Endothelial cell of umbilical vein (primary cell): ENCODE measurements at regions not wholly inside any gene's neighbourhood (a gene's known extent, or its start where the extent isn't known, plus 50 kb on each side); places are given as distances from the start of the nearest gene placed in this dataset.

ENCODE experiments used
- BruUV-seq: library from RNA; stranded (reverse); fragments of 400-500 nt; replicated peaks from 2 replicates; lab custom pipeline; 2021; lab: Mats Ljungman, UMichigan
- CTCF ChIA-PET: fragments of 300-600, 350-600 bp; sonication (Branson Sonifier 250); formaldehyde crosslinking; loops from one replicate; lab custom pipeline; 2021; ENCODE audit warnings: antibody characterized with exemption, inconsistent platforms; lab: Charles Lee
- POLR2A ChIA-PET: fragments of 300-600, 350-600 bp; sonication (Branson Sonifier 250); formaldehyde crosslinking; loops from one replicate; lab custom pipeline; 2021; ENCODE audit warnings: antibody characterized with exemption, inconsistent platforms; lab: Charles Lee
- DNase-seq: peaks from one replicate; pipeline ENCODE4 v3.0.0-alpha.2; 2011; ENCODE audit warnings: low read depth, low spot score
- FAIRE-seq: peaks from 2 replicates; lab custom pipeline; 2011; peaks lifted over from hg19 to GRCh38; lab: Jason Lieb, UNC
- H2AFZ ChIP-seq: 2 replicates; pipeline ENCODE4 v1.6.0; 2012; ENCODE audit warnings: low read depth, low read length, control low read depth, inconsistent platforms
- H3K27ac ChIP-seq: 2 replicates; pipeline ENCODE4 v1.5.1; 2011; ENCODE audit warnings: low read depth, mild to moderate bottlenecking, control low read depth, low read length, moderate library complexity; ENCODE audit not compliant: insufficient read depth
- H3K27me3 ChIP-seq, 2 experiments: 2 replicates each; pipeline versions ENCODE4 v1.6.0 to v1.6.1; 2011; ENCODE audit warnings: low read length in 2 of 2, mixed read lengths in 1 of 2; ENCODE audit not compliant: control insufficient read depth in 2 of 2, insufficient read depth in 2 of 2
- H3K36me3 ChIP-seq, 2 experiments: 2 replicates in 1 of 2; 3 replicates in 1 of 2; pipeline ENCODE4 v1.5.1; 2011; ENCODE audit warnings: low read length in 2 of 2, mild to moderate bottlenecking in 1 of 2, moderate library complexity in 1 of 2; ENCODE audit not compliant: control insufficient read depth in 2 of 2, insufficient read depth in 2 of 2; ENCODE audit errors: extremely low read depth in 1 of 2
- H3K4me1 ChIP-seq: 3 replicates; pipeline ENCODE4 v1.5.1; 2011; ENCODE audit warnings: mild to moderate bottlenecking, low read length; ENCODE audit not compliant: control insufficient read depth, insufficient read depth; ENCODE audit errors: extremely low read depth
- H3K4me2 ChIP-seq: 2 replicates; pipeline ENCODE4 v1.6.1; 2011; ENCODE audit warnings: low read length, control low read depth, mixed read lengths; ENCODE audit not compliant: insufficient read depth
- H3K4me3 ChIP-seq, 3 experiments: fragments of 200-600 bp in 1 of 3; sonication (generic), shearing (Covaris generic) in 1 of 3; replicated peaks in 1 of 3; 2 replicates each; pipeline ENCODE4 v1.5.1; 2011 to 2016; ENCODE audit warnings: control low read depth in 3 of 3, low read length in 3 of 3, mild to moderate bottlenecking in 2 of 3, inconsistent platforms in 1 of 3, low read depth in 1 of 3, moderate library complexity in 1 of 3; ENCODE audit not compliant: insufficient read depth in 1 of 3
- H3K79me2 ChIP-seq: 2 replicates; pipeline ENCODE4 v1.6.0; 2012; ENCODE audit warnings: low read length, inconsistent platforms; ENCODE audit not compliant: control insufficient read depth, insufficient read depth
- H3K9ac ChIP-seq: replicated peaks from 2 replicates; pipeline ENCODE3; 2011; ENCODE audit warnings: low read length, control low read depth; ENCODE audit not compliant: insufficient read depth; ENCODE audit errors: extremely low read depth
- H3K9me1 ChIP-seq: replicated peaks from 3 replicates; pipeline ENCODE4 v1.6.0; 2011; ENCODE audit warnings: mild to moderate bottlenecking, low read length; ENCODE audit not compliant: control insufficient read depth, insufficient read depth; ENCODE audit errors: extremely low read depth
- H3K9me3 ChIP-seq: replicated peaks from 2 replicates; pipeline ENCODE4 v1.5.1; 2012; ENCODE audit warnings: low read length, inconsistent platforms; ENCODE audit not compliant: control insufficient read depth, insufficient read depth
- H4K20me1 ChIP-seq: replicated peaks from 2 replicates; pipeline ENCODE3; 2011; ENCODE audit warnings: mild to moderate bottlenecking, low read length; ENCODE audit not compliant: control insufficient read depth, insufficient read depth; ENCODE audit errors: extremely low read depth
- CTCF ChIP-seq, 2 donors: IDR thresholded peaks; 1 replicate in 1 of 2; 2 replicates in 1 of 2; pipeline ENCODE4 v1.5.1; 2011; ENCODE audit warnings: low read length in 2 of 2, mild to moderate bottlenecking in 2 of 2, moderate library complexity in 2 of 2, control low read depth in 1 of 2, inconsistent platforms in 1 of 2, low read depth in 1 of 2; ENCODE audit not compliant: insufficient read depth in 1 of 2; ENCODE audit errors: extremely low read depth in 1 of 2
- EZH2 ChIP-seq: IDR thresholded peaks from 2 replicates; pipeline ENCODE4 v1.6.1; 2012; ENCODE audit warnings: borderline replicate concordance, low read depth, mild to moderate bottlenecking, moderate library complexity, low read length, inconsistent platforms; ENCODE audit not compliant: severe bottlenecking
- FOS ChIP-seq: IDR thresholded peaks from 2 replicates; pipeline ENCODE4 v1.6.1; 2011; ENCODE audit warnings: mild to moderate bottlenecking, low read length, moderate library complexity, borderline replicate concordance; ENCODE audit not compliant: insufficient read depth
- GATA2 ChIP-seq: IDR thresholded peaks from 2 replicates; pipeline ENCODE4 v1.7.0; 2011; ENCODE audit warnings: low read depth, mild to moderate bottlenecking, moderate library complexity, mixed read lengths, low read length; ENCODE audit not compliant: insufficient read length, insufficient read depth
- JUN ChIP-seq: IDR thresholded peaks from 2 replicates; pipeline ENCODE4 v1.6.1; 2011; ENCODE audit warnings: borderline replicate concordance, low read depth; ENCODE audit not compliant: insufficient read length, insufficient read depth
- MAX ChIP-seq: IDR thresholded peaks from 2 replicates; pipeline ENCODE4 v1.6.1; 2011; ENCODE audit not compliant: insufficient read depth, insufficient read length
- MYC ChIP-seq: IDR thresholded peaks from one replicate; pipeline ENCODE4 v1.6.1; 2011; ENCODE audit warnings: mild to moderate bottlenecking, low read depth, low read length
- POLR2A ChIP-seq: IDR thresholded peaks from 2 replicates; pipeline ENCODE4 v1.6.1; 2012; ENCODE audit warnings: low read depth, mild to moderate bottlenecking, control low read depth, low read length
- POLR2AphosphoS5 ChIP-seq: IDR thresholded peaks from 2 replicates; pipeline ENCODE4 v1.6.1; 2012; ENCODE audit warnings: low read depth, mild to moderate bottlenecking, control low read depth, low read length, moderate library complexity; ENCODE audit not compliant: insufficient read depth
- dilution Hi-C: fragments of 300-500 bp; cut with MboI; formaldehyde crosslinking; loops from one replicate; pipeline ENCODE4 v1.15.0; 2019; ENCODE audit warnings: low sequenced_read_pairs; ENCODE audit not compliant: extremely low pct_ligation_motif_present
- intact Hi-C: fragments of 100-400 bp; cut with micrococcal nuclease; formaldehyde crosslinking; loops from one replicate; pipeline ENCODE4 v1.10.0; 2022

GRCh38 chr7:51929818-51930217, 613.2 kb upstream of the COBL start:
- H2AFZ ChIP-seq, result no peak overlapping the region
- no peaks in the 10 kb centered on the region for H3K27me3 ChIP-seq
- H3K4me3 ChIP-seq, result no peak overlapping the region
- no peaks in the 10 kb centered on the region for H3K36me3 ChIP-seq
- H3K4me1 ChIP-seq, result no peaks in the 10 kb centered on the region
- dilution Hi-C loops, result no loop called here
- FAIRE-seq (no peak), DNase-seq (no peak)
- ChIA-PET POLR2A (no interaction called here), CTCF (no interaction called here)
- H4K20me1 ChIP-seq, result no peaks in the 10 kb centered on the region
- TF ChIP-seq GATA2 (no peak), POLR2A (no peak), EZH2 (no peak), FOS (no peak), MYC (no peak), POLR2AphosphoS5 (no peak), MAX (no peak), JUN (no peak), CTCF (IDR thresholded peaks at IDR 0.05; ENCODE audit: extremely low read depth in 1 of 2, insufficient read depth in 1 of 2, low read depth in 1 of 2, low read length in 2 of 2) (no peak)
- no peaks in the 10 kb centered on the region for H3K9me3 ChIP-seq
- no peak overlapping the region for H3K27ac ChIP-seq
- intact Hi-C loops, result no loop called here
- no peaks in the 10 kb centered on the region for H3K9me1 ChIP-seq
- no TSS peak for BruUV-seq
- no peaks in the 10 kb centered on the region for H3K79me2 ChIP-seq
- H3K9ac ChIP-seq, result no peak overlapping the region
- H3K4me2 ChIP-seq, result no peak overlapping the region
